GM18502 (cell line): ENCODE measurements at regions not wholly inside any gene's neighbourhood (a gene's known extent, or its start where the extent isn't known, plus 50 kb on each side); places are given as distances from the start of the nearest gene placed in this dataset.

Source experiments
- ATAC-seq: cut with Tn5 transposase; IDR thresholded peaks from one replicate; pipeline ENCODE4 v1.9.1; 2021; ENCODE audit warnings: mild to moderate bottlenecking; ENCODE audit not compliant: unreplicated experiment, poor library complexity

DNA sequence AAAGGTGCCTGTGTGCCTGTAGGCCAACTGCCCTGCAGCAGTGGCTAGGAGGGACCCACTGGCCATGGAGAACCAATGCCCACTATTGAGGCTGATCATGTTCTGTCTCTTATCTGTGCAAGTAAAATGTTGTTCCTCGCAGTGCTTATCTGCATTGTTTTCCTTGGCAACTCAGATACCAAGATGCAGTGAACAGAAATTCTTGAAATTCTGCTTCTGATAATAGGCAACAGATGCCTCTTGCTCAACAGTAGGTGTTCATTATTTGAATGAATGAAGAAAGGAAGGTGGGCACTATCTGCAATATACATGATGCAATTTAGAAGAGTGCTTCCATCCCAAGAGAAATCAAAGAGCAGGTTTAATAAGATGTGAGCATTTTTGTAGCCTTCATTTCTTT lies 232.2 kb downstream of the NUAK1 start:
- ATAC-seq = no peak

GRCh38 chr12:105907982-105908381 lies 230.8 kb downstream of the NUAK1 start:
- ATAC-seq = no peak

GRCh38 chr12:105910030-105910429 lies 228.7 kb downstream of the NUAK1 start:
- ATAC-seq = no peak

DNA sequence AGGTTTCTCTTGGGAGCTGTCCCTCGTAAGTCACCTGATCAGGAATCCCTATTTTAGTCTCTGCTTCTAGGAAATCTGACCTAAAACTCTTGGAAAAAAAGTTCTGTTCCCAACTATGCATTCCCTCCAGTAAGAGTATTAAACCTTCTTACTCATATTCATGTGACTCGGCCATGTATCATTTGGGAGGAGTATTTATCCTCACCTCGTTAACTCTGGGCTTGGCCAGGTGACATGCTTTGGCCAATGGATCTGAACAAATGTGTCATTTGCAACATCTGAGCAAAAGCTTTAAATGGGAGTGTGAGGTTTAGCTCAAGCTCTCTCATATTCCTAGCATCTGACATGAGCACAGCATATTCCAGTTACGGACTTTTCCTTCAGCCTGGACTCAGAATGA lies 226.8 kb downstream of the NUAK1 start:
- no peak for ATAC-seq

GRCh38 chr12:105912882-105913678 lies 225.7 kb downstream of the NUAK1 start:
- no peak for ATAC-seq

DNA sequence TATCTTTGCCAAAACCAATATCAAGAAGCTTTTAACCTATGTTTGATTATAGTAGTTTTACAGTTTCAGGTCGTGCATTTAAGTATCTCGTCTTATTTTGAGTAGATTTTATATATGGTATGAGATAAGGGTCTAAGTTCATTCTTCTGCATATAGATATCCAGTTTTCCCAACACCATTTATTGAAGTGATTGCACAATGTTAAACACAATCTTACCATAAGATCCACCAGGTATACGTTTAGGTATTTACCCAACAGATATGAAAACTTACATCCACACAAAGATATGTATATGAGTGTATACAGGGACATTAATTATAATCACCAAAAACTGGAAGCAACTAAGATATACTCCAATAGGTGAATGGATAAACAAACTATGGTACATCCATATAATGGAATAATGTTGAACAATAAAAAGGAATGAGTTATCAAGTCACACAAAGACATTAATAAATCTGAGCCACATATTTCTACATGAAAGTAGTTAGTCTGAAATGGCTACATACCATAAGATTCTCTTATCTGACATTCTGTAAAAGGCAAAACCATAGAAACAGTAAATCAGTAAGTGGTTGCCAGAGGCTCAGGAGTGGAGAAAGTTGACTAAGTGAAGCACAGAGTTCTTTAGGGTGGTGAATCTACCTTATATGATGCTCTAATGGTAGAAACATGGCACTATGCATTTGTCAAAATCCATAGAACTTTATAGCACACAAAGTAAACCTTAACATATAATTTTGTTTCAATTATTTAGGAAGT lies 222.6 kb downstream of the NUAK1 start:
- no peak for ATAC-seq

DNA sequence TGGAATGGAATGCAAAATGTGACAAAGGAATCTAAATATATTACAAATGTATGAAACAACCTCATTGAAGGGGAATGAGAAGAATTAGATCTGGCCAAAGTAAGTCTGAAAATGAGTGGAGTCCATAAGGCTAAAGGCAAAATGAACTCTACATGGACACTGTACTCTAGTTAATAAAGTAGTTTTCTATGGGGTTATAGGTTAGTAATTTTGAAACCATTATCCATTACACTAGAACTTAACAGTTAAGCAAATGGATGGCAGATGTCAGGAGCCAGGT lies 222.1 kb downstream of the NUAK1 start:
- no peak for ATAC-seq

- no peak for ATAC-seq
These were observed 218.5 kb downstream of the NUAK1 start for GRCh38 chr12:105920161-105920684.

GRCh38 chr12:105921055-105921454 lies 217.7 kb downstream of the NUAK1 start:
- no peak for ATAC-seq

DNA sequence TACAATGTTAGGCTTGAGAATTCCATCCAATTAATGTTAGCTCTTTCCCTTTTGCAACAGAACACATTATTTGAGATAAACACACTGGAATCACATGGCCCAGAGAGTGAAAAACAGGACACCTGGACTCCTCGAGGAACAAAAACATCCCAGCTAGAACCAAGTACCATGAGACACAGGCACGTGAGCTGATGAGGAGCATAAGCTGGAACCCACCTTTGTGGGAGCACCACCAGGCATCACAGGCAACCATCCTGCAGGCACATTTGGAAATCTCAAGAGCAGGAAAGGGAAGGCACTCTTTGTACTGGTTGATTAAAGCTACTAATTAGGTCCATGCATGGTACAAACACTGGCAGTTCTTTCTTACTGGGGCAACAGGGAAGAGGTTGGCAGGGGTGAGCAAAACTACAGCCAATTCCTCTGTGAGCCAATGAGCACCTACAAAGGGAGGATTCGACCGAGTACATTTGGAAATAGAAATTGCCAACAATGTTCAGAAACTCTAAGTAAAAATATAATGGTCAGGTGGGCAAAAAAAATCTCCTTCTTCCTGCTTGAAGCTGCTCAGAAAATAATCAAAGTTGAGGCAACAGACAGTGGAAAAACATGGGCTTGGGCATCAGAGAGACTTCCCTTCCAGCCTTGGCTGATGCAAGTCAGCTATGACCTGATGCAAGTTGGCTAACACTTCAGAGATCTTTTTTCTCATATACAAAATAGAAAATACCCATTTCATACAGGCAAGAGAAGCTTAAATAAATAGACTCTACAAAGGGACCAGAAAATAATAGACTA lies 216.7 kb downstream of the NUAK1 start:
- ATAC-seq = no peak

DNA sequence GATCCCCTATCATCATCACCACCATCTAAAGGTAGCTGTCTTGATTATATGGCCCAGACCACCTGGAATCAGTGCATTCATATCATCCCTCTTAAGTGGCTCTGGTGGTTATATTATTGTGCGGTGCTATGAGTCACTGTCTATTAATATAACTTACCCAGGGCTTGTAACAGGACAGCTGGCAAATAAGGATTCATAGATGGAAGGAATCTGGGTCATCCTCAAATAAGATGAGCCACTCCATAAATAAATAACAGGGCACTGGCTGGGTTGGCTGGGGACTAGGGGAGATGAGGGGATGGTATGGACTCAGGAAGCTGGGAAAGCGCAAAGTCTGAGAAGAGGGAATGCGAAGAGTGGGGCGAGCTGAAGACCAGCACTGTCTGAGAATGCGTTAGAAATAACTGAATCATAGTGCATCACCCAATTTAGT lies 216.1 kb downstream of the NUAK1 start:
- no peak for ATAC-seq

DNA sequence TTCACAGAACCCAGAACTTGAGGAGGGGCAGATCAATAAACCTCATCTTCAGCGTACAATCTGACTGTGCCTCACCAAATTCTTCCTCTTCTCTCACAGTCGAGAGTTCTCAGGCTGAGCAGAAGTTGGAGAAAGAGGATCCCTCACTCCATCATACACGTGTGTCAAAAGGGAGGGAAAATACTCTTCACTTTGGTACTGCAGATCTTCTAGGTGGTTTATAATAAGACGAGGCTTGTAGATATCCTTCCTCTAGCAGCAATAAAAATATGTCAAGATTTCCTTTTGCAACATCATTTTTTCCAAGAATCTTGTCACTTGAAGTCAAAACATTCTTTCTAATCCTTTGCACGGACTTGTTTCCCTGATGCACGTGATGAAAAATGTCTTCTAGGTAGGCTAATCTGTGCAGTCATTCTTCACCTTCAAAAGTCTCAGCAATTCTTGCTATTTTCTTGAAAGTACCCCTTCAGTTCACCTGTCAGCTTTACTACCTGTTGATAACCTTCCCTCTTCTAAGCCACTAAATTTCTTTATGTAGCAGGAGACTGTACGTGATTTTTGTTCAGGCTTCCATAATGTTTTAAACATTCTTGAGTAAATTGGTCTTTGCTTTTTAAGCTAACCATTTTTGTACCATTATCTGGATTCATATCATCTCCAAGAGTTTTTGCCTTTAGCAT lies 214.1 kb downstream of the NUAK1 start:
- ATAC-seq = no peak

GRCh38 chr12:105927564-105927963 lies 211.2 kb downstream of the NUAK1 start:
- no peak for ATAC-seq

DNA sequence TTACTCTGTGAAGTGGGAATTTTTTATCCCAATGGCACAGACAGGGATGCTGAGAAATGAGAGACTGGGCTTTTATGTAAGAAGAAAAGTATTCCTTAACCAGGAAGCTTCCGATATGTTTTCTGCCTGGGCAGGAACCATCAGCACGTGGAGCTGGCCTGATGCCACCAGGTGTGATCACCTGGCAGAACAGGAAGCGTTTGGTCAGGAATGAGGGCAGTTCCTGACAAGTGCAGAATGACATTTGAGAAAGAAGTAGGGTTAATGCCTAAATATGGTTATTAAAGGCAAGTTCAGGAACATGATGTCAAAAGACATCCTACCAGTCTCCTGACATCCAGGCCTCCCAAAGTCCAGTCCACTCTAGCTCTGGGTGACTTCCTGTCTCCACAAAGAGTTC lies 210.3 kb downstream of the NUAK1 start:
- no peak for ATAC-seq

DNA sequence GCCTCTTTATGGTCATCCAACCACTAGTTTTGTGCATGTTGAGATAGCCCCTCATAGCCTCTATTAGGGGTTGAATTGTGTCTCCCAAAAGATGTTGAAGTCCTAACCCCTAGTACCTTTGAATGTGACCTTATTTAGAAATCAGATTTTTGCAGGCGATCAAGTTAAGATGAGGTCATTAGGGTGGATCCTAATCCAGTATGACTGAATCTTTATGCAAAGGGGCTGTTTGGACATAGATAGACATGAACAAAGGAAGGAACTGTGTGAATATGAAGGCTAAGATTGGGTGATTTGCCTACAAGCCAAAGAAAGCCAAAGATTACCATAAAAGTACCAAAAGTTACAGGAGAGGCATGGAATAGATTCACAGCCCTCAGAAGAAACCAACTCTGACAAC lies 209.6 kb downstream of the NUAK1 start:
- no peak for ATAC-seq

DNA sequence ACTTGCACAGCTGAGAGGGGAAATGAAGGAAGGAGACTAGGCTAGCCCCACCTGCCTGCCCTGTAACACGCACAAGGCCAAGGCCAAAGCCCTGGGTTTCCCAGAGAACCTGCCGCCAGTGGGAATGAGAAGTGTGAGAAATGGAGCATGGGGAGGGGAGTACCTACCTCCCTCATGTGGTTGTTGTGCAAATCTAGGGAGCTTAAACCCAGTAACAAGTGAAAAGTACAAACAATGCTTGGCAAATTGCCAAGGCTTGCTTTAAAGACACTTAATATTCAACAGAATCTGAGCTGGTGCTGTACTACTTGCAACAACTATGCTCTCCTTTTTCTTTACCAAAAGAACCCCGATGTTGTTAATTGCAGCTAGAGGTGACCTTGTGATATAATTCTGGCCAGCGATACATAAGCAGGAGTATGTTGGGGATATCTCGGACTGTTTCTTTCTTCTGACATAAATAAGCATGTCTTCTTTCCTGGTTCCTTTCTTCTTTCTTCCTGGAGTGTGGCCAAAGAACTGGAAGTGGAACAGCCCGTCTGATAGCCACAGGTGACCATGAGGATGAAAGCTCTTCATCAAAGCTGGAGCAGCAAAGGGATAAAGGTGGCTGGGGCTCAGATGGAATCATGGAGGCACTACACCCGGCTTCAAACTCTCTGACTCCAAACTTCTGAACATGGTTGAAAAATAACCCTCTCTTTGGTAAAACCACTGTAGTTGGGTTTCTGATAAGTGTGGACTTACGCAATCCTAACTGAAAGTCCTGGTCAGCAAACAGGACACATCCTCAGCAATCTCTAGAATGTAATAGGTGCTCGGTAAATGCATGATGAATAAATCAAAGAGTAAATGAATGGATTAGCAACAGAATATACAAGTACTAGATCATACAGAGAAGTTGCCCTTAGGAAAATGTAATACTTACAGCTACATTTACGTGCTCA lies 207.9 kb downstream of the NUAK1 start:
- no peak for ATAC-seq

GRCh38 chr12:105931762-105932570 lies 206.8 kb downstream of the NUAK1 start:
- no peak for ATAC-seq
